DOHH2 (cell line): ENCODE measurements at regions not wholly inside any gene's neighbourhood (a gene's known extent, or its start where the extent isn't known, plus 50 kb on each side); places are given as distances from the start of the nearest gene placed in this dataset.

Experiments used
- H3F3A ChIP-seq: fragments of 200-600 bp; sonication (generic), shearing (Covaris generic); 2 replicates; pipeline ENCODE4 v1.6.0; 2016; ENCODE audit warnings: antibody characterized with exemption, mild to moderate bottlenecking; ENCODE audit not compliant: control insufficient read depth, insufficient read depth
- H3K27ac ChIP-seq: fragments of 200-600 bp; sonication (generic); 2 replicates; pipeline ENCODE4 v1.5.1; 2014; ENCODE audit warnings: low read depth, mild to moderate bottlenecking, low read length, moderate library complexity
- H3K27me3 ChIP-seq: fragments of 200-600 bp; sonication (generic); 2 replicates; pipeline ENCODE4 v1.6.1; 2014; ENCODE audit warnings: mild to moderate bottlenecking, low read length, mixed read lengths; ENCODE audit not compliant: control insufficient read depth
- H3K36me3 ChIP-seq: fragments of 200-600 bp; sonication (generic); 2 replicates; pipeline ENCODE4 v1.6.1; 2014; ENCODE audit warnings: mild to moderate bottlenecking, low read length, moderate library complexity, mixed read lengths; ENCODE audit not compliant: control insufficient read depth
- H3K4me1 ChIP-seq: fragments of 200-600 bp; sonication (generic); 2 replicates; pipeline ENCODE4 v1.6.1; 2014; ENCODE audit warnings: mild to moderate bottlenecking, low read length, mixed read lengths; ENCODE audit not compliant: control insufficient read depth
- H3K4me2 ChIP-seq: fragments of 200-600 bp; sonication (generic); 2 replicates; pipeline ENCODE4 v1.6.0; 2014; ENCODE audit warnings: mild to moderate bottlenecking, low read length, moderate library complexity
- H3K4me3 ChIP-seq: fragments of 200-600 bp; sonication (generic); 2 replicates; pipeline ENCODE4 v1.5.1; 2014; ENCODE audit warnings: mild to moderate bottlenecking, low read length, mixed read lengths
- H3K79me2 ChIP-seq: fragments of 200-600 bp; sonication (generic); 2 replicates; pipeline ENCODE4 v1.6.1; 2014; ENCODE audit warnings: mild to moderate bottlenecking, low read length, mixed read lengths; ENCODE audit not compliant: control insufficient read depth
- H3K9me2 ChIP-seq: fragments of 200-600 bp; sonication (generic); replicated peaks from 2 replicates; pipeline ENCODE4 v1.6.1; 2014; ENCODE audit warnings: mild to moderate bottlenecking, low read length, mixed read lengths; ENCODE audit not compliant: control insufficient read depth
- H3K9me3 ChIP-seq: fragments of 200-600 bp; sonication (generic); 2 replicates; pipeline ENCODE4 v1.6.1; 2014; ENCODE audit warnings: antibody characterized with exemption, low read length, mixed read lengths; ENCODE audit not compliant: control insufficient read depth, insufficient read depth
- H4K20me1 ChIP-seq: fragments of 200-600 bp; sonication (generic); 2 replicates; pipeline ENCODE4 v1.6.0; 2014; ENCODE audit warnings: low read depth, mild to moderate bottlenecking, antibody characterized with exemption, low read length, moderate library complexity; ENCODE audit not compliant: control insufficient read depth, insufficient read depth
- CTCF ChIP-seq: fragments of 200-600 bp; sonication (generic); IDR thresholded peaks from one replicate; pipeline ENCODE4 v1.5.1; 2014; ENCODE audit warnings: antibody characterized with exemption, mild to moderate bottlenecking, low read depth, low read length; ENCODE audit not compliant: poor library complexity, severe bottlenecking
- EZH2phosphoT487 ChIP-seq: fragments of 200-600 bp; sonication (generic); IDR thresholded peaks from 2 replicates; pipeline ENCODE4 v1.6.1; 2017; ENCODE audit warnings: borderline replicate concordance, mild to moderate bottlenecking, antibody characterized with exemption, low read length, moderate library complexity, mixed read lengths

GRCh38 chr2:184004289-184004947 is 593.9 kb upstream of the ZNF804A start:
- H3K4me1 ChIP-seq, result no peaks in the 10 kb centered on the region
- no peaks in the 10 kb centered on the region for H3K36me3 ChIP-seq
- no peaks in the 10 kb centered on the region for H3F3A ChIP-seq
- TF ChIP-seq CTCF (no peak), EZH2phosphoT487 (no peak)
- H3K4me2 ChIP-seq, result no peak overlapping the region
- no peaks in the 10 kb centered on the region for H3K9me3 ChIP-seq
- no peaks in the 10 kb centered on the region for H4K20me1 ChIP-seq
- H3K27me3 ChIP-seq, result no peaks in the 10 kb centered on the region
- no peaks in the 10 kb centered on the region for H3K79me2 ChIP-seq
- H3K27ac ChIP-seq, result no peak overlapping the region
- no peak overlapping the region for H3K4me3 ChIP-seq
- H3K9me2 ChIP-seq, result no peaks in the 10 kb centered on the region

GRCh38 chr2:184004948-184005672 is 593.2 kb upstream of the ZNF804A start:
- no peaks in the 10 kb centered on the region for H3F3A ChIP-seq
- no peaks in the 10 kb centered on the region for H3K4me1 ChIP-seq
- TF ChIP-seq EZH2phosphoT487 (no peak), CTCF (no peak)
- H3K79me2 ChIP-seq, result no peaks in the 10 kb centered on the region
- H3K9me2 ChIP-seq, result no peaks in the 10 kb centered on the region
- no peak overlapping the region for H3K27ac ChIP-seq
- no peaks in the 10 kb centered on the region for H4K20me1 ChIP-seq
- H3K4me3 ChIP-seq, result no peak overlapping the region
- H3K36me3 ChIP-seq, result no peaks in the 10 kb centered on the region
- H3K9me3 ChIP-seq, result no peaks in the 10 kb centered on the region
- H3K4me2 ChIP-seq, result no peak overlapping the region
- no peaks in the 10 kb centered on the region for H3K27me3 ChIP-seq

- Histone ChIP-seq H3K4me2 (no peak overlapping the region), H3K4me1 (no peaks in the 10 kb centered on the region), H3F3A (no peaks in the 10 kb centered on the region), H3K27me3 (no peaks in the 10 kb centered on the region), H4K20me1 (no peaks in the 10 kb centered on the region), H3K36me3 (no peaks in the 10 kb centered on the region), H3K27ac (no peak overlapping the region), H3K4me3 (no peak overlapping the region), H3K9me3 (no peaks in the 10 kb centered on the region), H3K9me2 (no peaks in the 10 kb centered on the region), H3K79me2 (no peaks in the 10 kb centered on the region)
- TF ChIP-seq CTCF, result no peak
- no peak for TF ChIP-seq EZH2phosphoT487
These were observed 591.3 kb upstream of the ZNF804A start for GRCh38 chr2:184006998-184007397.
